Adrenal gland (tissue), 9 donors: ENCODE measurements at regions not wholly inside any gene's neighbourhood (a gene's known extent, or its start where the extent isn't known, plus 50 kb on each side); places are given as distances from the start of the nearest gene placed in this dataset.

Experiments used
- DNase-seq, 7 donors: peaks; one replicate each; pipeline ENCODE4 v3.0.0-alpha.2; 2019 to 2020
- H3K27ac ChIP-seq, 5 donors: fragments of 200-600 bp; sonication (generic) in 4 of 5; 1 replicate in 3 of 5; 2 replicates in 2 of 5; pipeline versions ENCODE4 v1.5.1 to v1.8.0; 2016 to 2020; ENCODE audit warnings: mild to moderate bottlenecking in 1 of 5
- H3K27me3 ChIP-seq: fragments of 200-600 bp; 2 replicates; pipeline ENCODE4 v1.8.0; 2021
- H3K36me3 ChIP-seq, 2 donors: fragments of 200-600 bp; replicated peaks in 1 of 2; 1 replicate in 1 of 2; 2 replicates in 1 of 2; pipeline versions ENCODE4 v1.5.1 to v1.8.0; 2018 to 2022
- H3K4me1 ChIP-seq, 2 donors: fragments of 200-600 bp; replicated peaks in 1 of 2; 1 replicate in 1 of 2; 2 replicates in 1 of 2; pipeline versions ENCODE4 v1.5.1 to v1.8.0; 2018 to 2021
- H3K4me3 ChIP-seq, 4 donors: fragments of 200-600 bp; sonication (generic) in 3 of 4; one replicate each; pipeline ENCODE4 v1.5.1; 2016 to 2018
- H3K9me3 ChIP-seq, 3 donors: fragments of 200-600 bp; sonication (generic) in 1 of 3; replicated peaks in 1 of 3; 1 replicate in 2 of 3; 2 replicates in 1 of 3; pipeline versions ENCODE4 v1.5.1 to v1.8.0; 2016 to 2021
- POLR2A ChIP-seq, 2 donors: fragments of 450-650 bp; IDR thresholded peaks; one replicate each; pipeline ENCODE4 v1.6.1; 2017; ENCODE audit warnings: antibody characterized with exemption in 2 of 2, mild to moderate bottlenecking in 2 of 2, moderate library complexity in 1 of 2
- WGBS, 4 donors: extraction: QIAGEN DNeasy Blood & Tissue Kit in 2 of 4; methylation state at CpG; one replicate each; pipeline versions ENCODE4 v1.1.5 to v1.1.7; 2013 to 2017; 5-methylcytosine and 5-hydroxymethylcytosine counted together
- intact Hi-C, 2 donors: fragments of 100-400 bp; cut with DNase I; formaldehyde crosslinking; loops; one replicate each; pipeline versions ENCODE4 v1.14.1 to v1.15.0; 2022 to 2023
- TF ChIP-seq, protein P1 (sequence below), 6 experiments: fragments of 450-650 bp in 4 of 6; fragments of 200-600 bp in 2 of 6; sonication (generic) in 1 of 6; IDR thresholded peaks; 1 replicate in 5 of 6; 2 replicates in 1 of 6; pipeline versions ENCODE4 v1.5.1 to v1.8.0; 2016 to 2021; ENCODE audit warnings: antibody characterized with exemption in 6 of 6, mild to moderate bottlenecking in 2 of 6, moderate library complexity in 1 of 6
- donor health status: healthy with polysubstance abuse.
- donor health status: Bipolar disorder and iron deficiency.
- donor health status: DM: yes; HTN: yes; CAD: no.
- donor health status: DM: no; HTN: no; CAD: no.
- donor health status: DM: no; HTN: no; CAD: no.

DNA sequence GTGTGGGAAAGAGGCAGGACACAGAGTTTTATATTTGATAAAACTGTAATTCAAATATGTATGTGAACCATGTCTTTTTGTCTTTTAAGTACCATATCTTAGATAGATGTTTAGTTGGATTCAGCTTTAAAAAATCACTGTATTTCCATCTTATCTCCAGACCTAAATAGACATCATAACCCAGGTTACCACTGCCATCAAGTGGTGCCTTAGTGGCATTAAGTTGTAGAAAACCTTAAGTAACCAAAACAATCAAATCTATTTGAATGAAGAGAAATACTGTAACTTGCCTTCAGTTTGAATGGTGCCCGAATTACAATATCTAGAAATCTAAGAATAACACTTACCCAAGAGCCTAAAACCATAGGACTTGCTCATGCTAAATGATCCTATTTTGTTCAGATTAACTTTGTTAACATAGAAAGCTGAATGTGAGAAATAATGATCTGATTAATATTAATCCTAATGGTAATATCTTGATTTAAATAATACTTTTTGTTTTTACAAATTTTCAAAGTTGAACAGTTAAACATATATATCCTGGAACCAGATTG lies 92.5 kb upstream of the MAP2 start:
- Histone ChIP-seq H3K27ac (no peak overlapping the region), H3K36me3 (no peaks in the 10 kb centered on the region), H3K4me3 (no peak overlapping the region), H3K27me3 (no peaks in the 10 kb centered on the region), H3K4me1 (peaks cover 0 to 6% of the 10 kb centered on the region in 2 donors), H3K9me3 (no peaks in the 10 kb centered on the region)
- WGBS, 4 donors, result 10 to 33% (median 17%) methylated on average over 1 of the region's 1 CpG
- intact Hi-C loops, result no loop called here
- TF ChIP-seq POLR2A (IDR thresholded peaks at IDR 0.05), result no peak
- TF ChIP-seq, protein P1, sequence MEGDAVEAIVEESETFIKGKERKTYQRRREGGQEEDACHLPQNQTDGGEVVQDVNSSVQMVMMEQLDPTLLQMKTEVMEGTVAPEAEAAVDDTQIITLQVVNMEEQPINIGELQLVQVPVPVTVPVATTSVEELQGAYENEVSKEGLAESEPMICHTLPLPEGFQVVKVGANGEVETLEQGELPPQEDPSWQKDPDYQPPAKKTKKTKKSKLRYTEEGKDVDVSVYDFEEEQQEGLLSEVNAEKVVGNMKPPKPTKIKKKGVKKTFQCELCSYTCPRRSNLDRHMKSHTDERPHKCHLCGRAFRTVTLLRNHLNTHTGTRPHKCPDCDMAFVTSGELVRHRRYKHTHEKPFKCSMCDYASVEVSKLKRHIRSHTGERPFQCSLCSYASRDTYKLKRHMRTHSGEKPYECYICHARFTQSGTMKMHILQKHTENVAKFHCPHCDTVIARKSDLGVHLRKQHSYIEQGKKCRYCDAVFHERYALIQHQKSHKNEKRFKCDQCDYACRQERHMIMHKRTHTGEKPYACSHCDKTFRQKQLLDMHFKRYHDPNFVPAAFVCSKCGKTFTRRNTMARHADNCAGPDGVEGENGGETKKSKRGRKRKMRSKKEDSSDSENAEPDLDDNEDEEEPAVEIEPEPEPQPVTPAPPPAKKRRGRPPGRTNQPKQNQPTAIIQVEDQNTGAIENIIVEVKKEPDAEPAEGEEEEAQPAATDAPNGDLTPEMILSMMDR (IDR thresholded peaks at IDR 0.05), result peak in 5 of 6 experiments; percentile 20 to 39 (median 25)
- DNase-seq, result no peak

DNA sequence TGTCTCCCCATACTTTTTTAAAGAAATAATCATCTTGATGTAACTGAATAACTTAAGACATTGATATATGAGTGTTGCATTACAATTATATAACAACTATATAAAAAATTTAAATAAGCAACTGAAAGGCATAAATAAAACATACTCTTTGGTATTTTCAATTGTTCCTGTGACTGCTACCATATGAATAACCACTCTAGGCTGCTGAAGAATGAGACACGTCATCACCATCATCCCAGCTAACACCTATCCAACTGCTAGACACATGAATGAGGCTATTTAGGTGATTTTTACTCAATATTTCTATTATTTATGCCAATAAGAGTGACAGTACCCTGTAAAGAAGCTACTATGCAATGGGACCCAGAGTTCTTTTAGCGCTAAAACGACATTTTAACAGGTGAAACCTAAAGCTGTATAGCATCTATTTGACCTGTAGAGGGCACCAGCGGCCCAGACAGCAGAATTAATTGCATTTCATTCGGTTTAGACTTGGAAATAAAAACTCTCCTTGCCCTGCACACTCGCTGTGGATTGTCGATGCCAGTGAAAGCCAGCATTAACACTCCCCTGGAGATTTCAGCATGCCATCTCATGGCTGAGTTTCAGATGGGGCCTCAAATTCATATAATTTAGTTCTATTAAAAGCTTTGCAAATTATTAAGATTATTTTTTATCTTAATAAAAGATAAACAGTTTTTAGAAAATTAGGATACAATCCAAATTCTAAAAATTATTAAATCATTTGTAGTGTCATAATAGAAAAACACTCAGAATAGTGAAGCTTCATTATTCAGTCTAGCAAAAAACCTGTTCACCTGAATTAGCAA lies 89.4 kb upstream of the MAP2 start:
- Histone ChIP-seq H3K36me3 (no peaks in the 10 kb centered on the region), H3K27ac (no peak overlapping the region), H3K4me1 (peaks cover 0 to 6% of the 10 kb centered on the region in 2 donors), H3K9me3 (no peaks in the 10 kb centered on the region), H3K4me3 (no peak overlapping the region), H3K27me3 (no peaks in the 10 kb centered on the region)
- peak; percentile 52 to 85 (median 72) for DNase-seq
- no peak for TF ChIP-seq POLR2A (IDR thresholded peaks at IDR 0.05)
- TF ChIP-seq, protein P1 (IDR thresholded peaks at IDR 0.05), result peak; percentile 71 to 96 (median 87)
- intact Hi-C loops, result loop anchor here in 1 of 2 donors (5.0 kb wide), 1 partner anchor 88 kb away; the partner anchor contains the start of gene MAP2
- WGBS, 4 donors, result 7 to 8% (median 7%) methylated on average over 7 of the region's 7 CpGs

DNA sequence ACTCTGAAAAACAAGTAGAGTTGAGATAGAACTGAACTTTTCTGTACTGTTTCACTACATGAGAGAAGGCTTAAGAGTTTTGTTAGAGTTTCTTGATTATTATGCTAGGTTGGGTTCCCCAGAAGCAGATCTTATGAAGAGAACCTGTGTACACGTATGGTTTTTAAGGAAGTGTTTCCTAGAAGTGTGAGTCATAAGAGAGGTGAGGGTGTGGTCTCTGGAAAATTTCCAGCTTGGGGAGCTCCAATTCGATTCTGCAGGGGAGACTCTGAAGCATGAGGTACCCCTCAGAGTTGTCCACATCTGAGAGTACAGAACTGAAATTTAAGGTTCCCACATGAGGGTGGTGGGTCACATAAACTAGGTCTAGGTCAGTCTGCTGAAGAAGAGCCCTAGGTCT lies 83.3 kb upstream of the MAP2 start:
- Histone ChIP-seq H3K27me3 (peaks cover 5% of the 10 kb centered on the region), H3K36me3 (no peaks in the 10 kb centered on the region), H3K4me1 (no peaks in the 10 kb centered on the region), H3K9me3 (no peaks in the 10 kb centered on the region), H3K4me3 (no peak overlapping the region), H3K27ac (no peak overlapping the region)
- intact Hi-C loops, result no loop called here
- TF ChIP-seq, protein P1 (IDR thresholded peaks at IDR 0.05), result no peak
- no peak for TF ChIP-seq POLR2A (IDR thresholded peaks at IDR 0.05)
- WGBS, 4 donors, result 32 to 44% (median 36%) methylated on average over 2 of the region's 2 CpGs
- no peak for DNase-seq

DNA sequence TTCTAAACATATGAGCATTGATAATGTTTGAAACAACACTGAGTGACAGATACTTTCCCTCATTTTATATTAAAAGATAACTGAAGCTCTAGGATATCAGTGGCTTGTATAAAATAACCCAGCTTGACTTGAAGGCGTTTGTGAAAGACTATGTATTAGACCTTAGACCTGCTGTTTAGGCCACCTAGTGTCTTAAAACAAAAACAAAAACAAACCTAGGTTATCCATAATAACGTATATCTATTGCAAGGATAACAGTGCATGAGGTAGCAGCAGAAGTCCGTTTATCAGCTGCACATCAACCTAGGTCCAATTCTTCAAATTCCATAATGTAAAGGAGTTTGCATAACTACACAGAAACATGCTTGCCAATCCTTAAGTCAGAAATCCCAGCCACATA lies 79.5 kb upstream of the MAP2 start:
- Histone ChIP-seq H3K27me3 (peaks cover 5% of the 10 kb centered on the region), H3K27ac (no peak overlapping the region), H3K4me1 (no peaks in the 10 kb centered on the region), H3K4me3 (no peak overlapping the region), H3K36me3 (no peaks in the 10 kb centered on the region), H3K9me3 (no peaks in the 10 kb centered on the region)
- no peak for TF ChIP-seq POLR2A (IDR thresholded peaks at IDR 0.05)
- TF ChIP-seq, protein P1 (IDR thresholded peaks at IDR 0.05), result no peak
- no peak for DNase-seq
- intact Hi-C loops, result no loop called here
- WGBS, 4 donors, result 43 to 61% (median 55%) methylated on average over 3 of the region's 3 CpGs
